ENCODE measurements at regions not wholly inside any gene's neighbourhood (a gene's known extent, or its start where the extent isn't known, plus 50 kb on each side); places are given as distances from the start of the nearest gene placed in this dataset.
A peak's percentile ranks its signal among the peaks of the same experiment; 100 is the strongest.
"Not testable (repeated sequence)": the region's sequence is repeated elsewhere in the genome, so short reads cannot be mapped to it uniquely, and the experiment has no call there.

GRCh38 chr7:23938215-23938614 is 228.2 kb downstream of the STK31 start:
- DNase-seq (ENCODE audit: low read depth), result no peak

GRCh38 chr7:23938937-23939552 is 229.0 kb downstream of the STK31 start:
- DNase-seq (ENCODE audit: low read depth), result peak; percentile 21

DNA sequence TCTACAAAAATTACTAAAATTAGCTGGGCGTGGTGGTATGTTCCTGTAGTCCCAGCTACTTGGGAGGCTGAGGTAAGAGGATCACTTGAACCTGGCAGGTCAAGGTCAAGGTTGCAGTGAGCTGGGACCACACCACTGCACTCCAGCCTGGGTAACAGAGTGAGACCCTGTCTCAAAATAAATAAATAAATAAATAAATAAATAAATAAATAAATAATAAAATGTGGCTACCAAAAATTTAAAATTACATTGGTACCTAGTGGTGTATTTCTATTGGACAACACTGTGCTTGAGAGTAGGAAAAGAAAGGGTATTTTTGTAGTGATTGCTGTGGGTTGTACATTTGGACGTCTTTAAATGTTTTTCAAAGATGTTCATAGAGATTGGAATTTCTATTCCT is 229.7 kb downstream of the STK31 start:
- DNase-seq (ENCODE audit: low read depth), result not testable (repeated sequence)

DNA sequence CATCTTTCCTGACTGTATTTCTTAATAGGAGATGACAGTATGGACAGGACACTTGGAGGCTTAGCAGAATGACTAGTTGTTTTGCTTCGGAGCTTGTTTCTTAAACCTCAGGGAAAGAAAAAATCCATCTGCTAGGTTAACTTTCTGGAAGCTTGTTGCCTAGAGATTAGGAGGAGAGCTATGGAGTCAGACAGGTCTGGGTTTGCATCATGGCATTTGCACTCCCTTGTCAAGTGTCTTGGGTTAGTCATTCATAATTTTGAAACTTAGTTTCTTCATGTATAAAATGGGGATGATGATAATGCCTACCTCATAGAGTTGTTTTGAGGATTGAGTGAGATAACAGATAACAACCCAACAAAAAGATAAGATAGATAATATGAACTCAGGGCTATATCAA is 231.5 kb downstream of the STK31 start:
- DNase-seq (ENCODE audit: low read depth), result no peak

GRCh38 chr7:23942032-23942431 is 232.0 kb downstream of the STK31 start:
- no peak for DNase-seq (ENCODE audit: low read depth)

DNA sequence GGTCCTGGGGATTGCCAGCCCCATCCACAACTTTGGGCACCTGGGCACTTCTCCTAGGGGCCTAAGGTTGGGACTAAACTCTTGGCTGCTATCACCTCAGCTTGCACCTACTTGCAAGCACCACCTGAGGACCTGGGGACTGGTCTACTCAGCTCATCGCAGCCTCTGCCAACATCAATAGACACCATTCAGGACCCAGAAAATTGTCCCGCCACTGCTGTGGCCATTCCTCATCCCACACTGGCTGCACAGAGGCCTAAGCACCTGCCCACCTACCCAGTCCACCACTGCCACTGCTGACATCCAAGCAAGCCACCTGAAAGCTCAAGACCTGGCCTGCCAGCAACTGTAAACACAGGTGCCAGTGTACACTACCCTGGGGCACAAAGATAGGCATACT is 234.1 kb downstream of the STK31 start:
- DNase-seq (ENCODE audit: low read depth), result no peak

DNA sequence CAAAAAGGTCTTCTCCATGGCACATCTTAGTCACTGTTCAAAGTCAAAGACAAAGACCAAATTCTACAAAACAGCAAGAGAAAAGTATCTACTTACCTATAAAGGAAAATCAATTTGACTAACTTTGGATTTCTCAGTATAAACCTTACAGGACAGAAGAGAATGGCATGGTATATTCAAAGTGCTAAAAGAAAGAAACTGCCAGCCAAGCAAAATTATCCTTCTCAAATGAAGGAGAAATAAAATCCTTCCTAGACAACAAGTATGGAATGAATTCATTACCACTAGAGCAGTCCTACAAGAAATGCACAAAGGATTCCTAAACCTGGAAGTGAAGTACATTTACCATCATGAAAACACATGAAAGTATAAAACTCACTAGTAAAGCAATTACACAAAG is 235.5 kb downstream of the STK31 start:
- no peak for DNase-seq (ENCODE audit: low read depth)

DNA sequence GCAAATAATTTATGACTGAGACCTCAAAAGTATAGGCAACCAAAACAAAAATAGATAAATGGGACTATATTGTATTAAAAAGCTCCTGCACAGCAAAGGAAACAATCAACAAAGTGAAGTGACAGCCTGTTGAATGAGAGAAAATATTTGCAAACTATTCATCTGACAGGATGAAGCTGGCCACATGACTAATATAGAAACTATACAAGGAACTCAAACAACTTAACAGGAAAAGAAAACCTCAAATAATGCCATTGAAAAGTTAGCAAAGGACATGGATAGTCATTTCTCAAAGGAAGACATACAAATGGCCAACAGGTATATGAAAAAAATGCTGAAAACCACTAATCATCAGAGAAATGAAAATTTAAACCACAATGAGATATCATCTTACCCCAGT is 245.1 kb downstream of the STK31 start:
- DNase-seq (ENCODE audit: low read depth), result peak; percentile 42

GRCh38 chr7:23955600-23956149 is 245.7 kb downstream of the STK31 start:
- DNase-seq (ENCODE audit: low read depth), result no peak

- DNase-seq (ENCODE audit: low read depth), result peak; percentile 18
These were observed 247.0 kb downstream of the STK31 start for GRCh38 chr7:23956772-23957576.

GRCh38 chr7:23959821-23960220 is 249.8 kb downstream of the STK31 start:
- DNase-seq (ENCODE audit: low read depth), result no peak

GRCh38 chr7:23960361-23960760 is 250.3 kb downstream of the STK31 start:
- DNase-seq (ENCODE audit: low read depth), result no peak

DNA sequence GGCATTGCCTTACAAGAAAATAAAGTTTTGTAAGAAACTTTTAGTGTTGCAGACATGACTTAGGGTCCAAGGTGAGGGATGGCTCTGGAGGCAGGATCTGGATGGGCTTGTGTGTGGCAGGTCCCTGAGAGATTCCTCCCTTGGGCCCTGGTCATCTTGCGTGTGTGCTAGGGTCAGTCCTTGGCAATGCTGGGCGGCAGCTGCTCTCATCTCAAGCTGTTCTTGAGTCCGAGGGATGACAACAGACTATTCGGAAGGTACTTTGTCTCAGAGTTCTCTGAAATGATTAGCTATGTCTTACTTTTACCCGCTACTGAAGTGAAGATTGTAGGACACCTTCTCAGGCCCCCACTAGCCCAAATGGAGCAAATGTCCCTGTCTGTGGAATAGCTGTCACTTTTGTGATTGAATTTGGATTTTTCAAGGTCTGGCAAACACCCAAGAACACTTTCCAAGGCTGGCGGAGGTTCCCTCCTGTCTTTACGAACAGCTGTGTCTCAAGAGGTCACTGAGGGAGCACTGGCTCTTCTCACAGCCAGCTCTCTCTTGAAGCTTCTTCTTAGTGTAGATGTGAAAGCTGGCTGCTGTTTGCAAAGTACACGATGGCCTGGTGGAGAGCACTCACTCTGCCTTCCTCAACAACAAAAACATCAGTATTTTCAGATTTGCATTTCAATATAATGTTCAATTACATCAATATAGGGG is 253.6 kb downstream of the STK31 start:
- DNase-seq (ENCODE audit: low read depth), result no peak

- DNase-seq (ENCODE audit: low read depth), result no peak
These were observed 254.7 kb downstream of the STK31 start for GRCh38 chr7:23964715-23965114.

DNA sequence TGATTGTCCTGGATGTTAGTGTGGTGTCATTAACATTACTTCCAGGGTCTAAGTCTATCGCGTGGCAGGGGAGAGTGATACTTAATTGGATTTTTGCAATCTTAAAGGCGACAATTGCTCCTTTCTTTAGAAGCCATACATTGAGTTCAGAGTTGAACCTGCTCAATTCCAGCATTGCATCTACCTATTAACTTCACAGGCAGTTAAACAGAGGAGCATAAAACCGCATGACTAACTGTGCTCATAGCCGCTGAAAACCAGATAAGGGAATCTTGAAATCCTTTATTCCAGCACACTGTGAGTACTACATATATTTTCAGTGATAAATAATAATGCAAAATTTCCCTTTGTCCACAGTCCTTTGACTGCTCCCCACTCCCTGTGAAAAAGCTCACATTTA is 255.3 kb downstream of the STK31 start:
- no peak for DNase-seq (ENCODE audit: low read depth)

GRCh38 chr7:23966941-23967340 is 256.9 kb downstream of the STK31 start:
- DNase-seq (ENCODE audit: low read depth), result no peak

GRCh38 chr7:23967949-23968599 is 258.1 kb downstream of the STK31 start:
- DNase-seq (ENCODE audit: low read depth), result no peak

DNA sequence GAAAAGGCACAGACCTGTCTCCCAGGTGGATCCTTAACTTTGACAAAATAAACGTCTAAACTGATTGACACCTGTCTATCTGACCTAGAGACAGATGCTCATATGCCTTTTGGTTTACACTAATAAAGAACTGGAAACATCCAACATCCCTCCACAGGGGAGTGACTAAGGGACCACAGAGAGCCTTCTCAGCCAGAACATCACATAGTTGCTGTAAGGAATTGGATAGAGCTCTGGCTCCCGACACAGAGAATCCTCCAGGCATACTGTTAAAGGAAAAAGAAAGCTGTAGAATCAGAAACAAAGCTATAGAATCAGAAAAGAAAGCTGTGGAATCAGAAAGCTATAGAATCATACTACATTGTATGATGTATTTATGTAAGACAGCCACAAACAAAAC is 258.8 kb downstream of the STK31 start:
- no peak for DNase-seq (ENCODE audit: low read depth)

- DNase-seq (ENCODE audit: low read depth), result no peak
These were observed 259.4 kb downstream of the STK31 start for GRCh38 chr7:23969443-23969842.

- DNase-seq (ENCODE audit: low read depth), result no peak
These were observed 260.2 kb downstream of the STK31 start for GRCh38 chr7:23970193-23970592.

DNA sequence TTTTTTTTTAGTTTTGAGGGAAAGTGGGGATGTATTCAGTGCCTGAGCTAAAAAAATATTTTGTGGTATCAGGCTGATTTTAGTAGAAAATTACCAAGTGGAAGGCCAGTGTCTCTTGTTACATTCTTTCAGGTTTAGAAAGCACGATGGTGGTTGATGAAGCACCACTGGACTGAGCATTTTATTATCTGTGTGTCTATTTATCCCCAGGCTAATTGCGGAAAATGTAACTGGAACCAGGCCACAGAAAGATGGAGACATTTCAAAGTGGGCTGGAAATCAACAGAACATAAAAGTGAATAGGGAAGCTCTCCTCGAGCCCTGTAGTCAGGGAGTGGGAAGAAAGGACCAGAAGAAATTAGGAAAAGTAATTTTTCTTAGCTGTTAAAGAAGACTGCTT is 261.0 kb downstream of the STK31 start:
- no peak for DNase-seq (ENCODE audit: low read depth)

DNA sequence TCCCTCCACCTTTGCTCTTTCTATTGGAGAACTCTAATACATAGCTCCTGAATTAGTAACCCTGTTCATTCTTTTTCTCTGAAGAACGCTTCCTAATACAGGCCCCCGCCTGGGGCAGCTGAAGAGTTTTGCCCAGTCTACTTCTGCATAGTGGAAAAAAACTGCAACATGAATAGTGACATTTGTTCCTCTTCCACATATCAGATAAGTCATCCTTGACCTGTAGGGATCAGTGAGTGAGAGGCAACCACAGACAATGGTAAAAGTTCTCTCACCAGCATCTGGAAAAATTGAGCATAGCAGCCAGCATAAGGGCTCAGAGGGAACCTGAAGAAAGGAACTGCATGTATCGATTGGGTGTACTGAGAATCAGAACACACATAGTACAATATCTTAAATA is 262.0 kb downstream of the STK31 start:
- DNase-seq (ENCODE audit: low read depth), result no peak

Data from iris pigment epithelial cell (primary cell).